GM12873 (cell line): ENCODE measurements at regions not wholly inside any gene's neighbourhood (a gene's known extent, or its start where the extent isn't known, plus 50 kb on each side); places are given as distances from the start of the nearest gene placed in this dataset.

Source experiments
- TF ChIP-seq, protein P1 (sequence below): IDR thresholded peaks from 2 replicates; pipeline ENCODE4 v1.5.1; 2012; ENCODE audit warnings: low read depth, mild to moderate bottlenecking, moderate library complexity, low read length, control low read depth; ENCODE audit not compliant: insufficient read depth; ENCODE audit errors: missing control alignments

- TF ChIP-seq, protein P1, sequence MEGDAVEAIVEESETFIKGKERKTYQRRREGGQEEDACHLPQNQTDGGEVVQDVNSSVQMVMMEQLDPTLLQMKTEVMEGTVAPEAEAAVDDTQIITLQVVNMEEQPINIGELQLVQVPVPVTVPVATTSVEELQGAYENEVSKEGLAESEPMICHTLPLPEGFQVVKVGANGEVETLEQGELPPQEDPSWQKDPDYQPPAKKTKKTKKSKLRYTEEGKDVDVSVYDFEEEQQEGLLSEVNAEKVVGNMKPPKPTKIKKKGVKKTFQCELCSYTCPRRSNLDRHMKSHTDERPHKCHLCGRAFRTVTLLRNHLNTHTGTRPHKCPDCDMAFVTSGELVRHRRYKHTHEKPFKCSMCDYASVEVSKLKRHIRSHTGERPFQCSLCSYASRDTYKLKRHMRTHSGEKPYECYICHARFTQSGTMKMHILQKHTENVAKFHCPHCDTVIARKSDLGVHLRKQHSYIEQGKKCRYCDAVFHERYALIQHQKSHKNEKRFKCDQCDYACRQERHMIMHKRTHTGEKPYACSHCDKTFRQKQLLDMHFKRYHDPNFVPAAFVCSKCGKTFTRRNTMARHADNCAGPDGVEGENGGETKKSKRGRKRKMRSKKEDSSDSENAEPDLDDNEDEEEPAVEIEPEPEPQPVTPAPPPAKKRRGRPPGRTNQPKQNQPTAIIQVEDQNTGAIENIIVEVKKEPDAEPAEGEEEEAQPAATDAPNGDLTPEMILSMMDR: no peak
These were observed 390.4 kb upstream of the IZUMO3 start for GRCh38 chr9:24936117-24936516.

DNA sequence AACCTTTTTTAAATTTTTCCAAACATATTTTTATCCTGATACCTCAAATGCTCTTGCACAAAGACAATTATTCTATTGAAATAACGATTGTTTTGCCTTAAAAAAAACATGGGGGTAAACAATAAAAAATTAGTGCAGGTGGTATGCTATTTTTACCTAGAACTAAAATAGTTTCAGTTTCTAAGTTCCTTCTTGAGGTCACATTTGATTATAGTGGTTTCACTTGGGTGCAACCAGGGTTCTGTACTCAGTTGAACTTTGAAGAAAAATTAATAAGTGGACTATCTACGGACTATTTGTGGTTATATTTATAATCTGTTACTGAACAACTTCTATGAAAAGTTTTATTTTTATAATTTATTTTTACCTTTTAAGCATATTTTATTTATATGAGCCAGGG is 387.1 kb upstream of the IZUMO3 start:
- TF ChIP-seq, protein P1: no peak

- TF ChIP-seq, protein P1: no peak
These were observed 386.2 kb upstream of the IZUMO3 start for GRCh38 chr9:24931894-24932293.

GRCh38 chr9:24912767-24913166 is 367.1 kb upstream of the IZUMO3 start:
- TF ChIP-seq, protein P1: no peak

- TF ChIP-seq, protein P1: no peak
These were observed 355.6 kb upstream of the IZUMO3 start for GRCh38 chr9:24901319-24901718.

- TF ChIP-seq, protein P1: no peak
These were observed 354.5 kb upstream of the IZUMO3 start for GRCh38 chr9:24900179-24900578.

DNA sequence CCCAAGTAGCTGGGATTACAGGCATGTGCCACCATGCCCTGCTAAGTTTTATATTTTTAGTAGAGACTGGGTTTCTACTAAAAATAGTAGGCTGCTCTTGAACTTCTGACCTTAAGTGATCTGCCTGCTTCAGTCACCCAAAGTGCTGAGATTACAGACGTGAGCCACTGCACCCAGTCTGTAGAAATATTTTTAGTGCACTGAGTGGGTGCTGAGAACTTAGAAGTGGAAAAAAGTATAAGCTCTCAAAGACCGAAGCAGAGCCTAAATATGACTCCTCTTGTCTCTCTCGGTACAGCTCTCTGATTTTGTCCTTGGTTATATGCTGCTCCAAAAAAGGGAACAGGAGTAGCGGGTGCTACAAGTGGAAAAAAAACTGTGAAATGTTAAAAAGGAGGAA is 353.8 kb upstream of the IZUMO3 start:
- TF ChIP-seq, protein P1: no peak

- TF ChIP-seq, protein P1: no peak
These were observed 352.1 kb upstream of the IZUMO3 start for GRCh38 chr9:24897826-24898225.
